HEK293 (cell line): ENCODE measurements at regions not wholly inside any gene's neighbourhood (a gene's known extent, or its start where the extent isn't known, plus 50 kb on each side); places are given as distances from the start of the nearest gene placed in this dataset.

Source experiments
- ZFP41 ChIP-seq: fragments of 450-650 bp; formaldehyde crosslinking; IDR thresholded peaks from 2 replicates; pipeline ENCODE4 v1.5.1; 2016; ENCODE audit warnings: missing biosample characterization, missing genetic modification characterization, borderline replicate concordance
- ZNF184 ChIP-seq: fragments of 450-650 bp; IDR thresholded peaks from 2 replicates; pipeline ENCODE4 v1.5.1; 2018; ENCODE audit warnings: missing biosample characterization, mild to moderate bottlenecking, missing genetic modification characterization
- ZNF23 ChIP-seq: fragments of 450-650 bp; formaldehyde crosslinking; IDR thresholded peaks from 2 replicates; pipeline ENCODE4 v1.5.1; 2016; ENCODE audit warnings: missing biosample characterization, missing genetic modification characterization, borderline replicate concordance
- ZNF791 ChIP-seq: fragments of 450-650 bp; formaldehyde crosslinking; IDR thresholded peaks from 2 replicates; pipeline ENCODE4 v1.5.1; 2016; ENCODE audit warnings: missing biosample characterization, missing genetic modification characterization
- TF ChIP-seq, protein P1 (sequence below): fragments of 450-650 bp; formaldehyde crosslinking; IDR thresholded peaks from 2 replicates; pipeline ENCODE4 v1.5.1; 2016; ENCODE audit warnings: missing biosample characterization, missing genetic modification characterization
- TF ChIP-seq, protein P2 (sequence below): fragments of 450-650 bp; formaldehyde crosslinking; IDR thresholded peaks from 2 replicates; pipeline ENCODE4 v1.5.1; 2016; ENCODE audit warnings: missing biosample characterization, missing genetic modification characterization
- TF ChIP-seq, protein P3 (sequence below): fragments of 450-650 bp; formaldehyde crosslinking; IDR thresholded peaks from 2 replicates; pipeline ENCODE4 v1.5.1; 2016; ENCODE audit warnings: missing biosample characterization, missing genetic modification characterization
- TF ChIP-seq, protein P4 (sequence below): fragments of 450-650 bp; formaldehyde crosslinking; IDR thresholded peaks from 2 replicates; pipeline ENCODE4 v1.5.1; 2016; ENCODE audit warnings: missing biosample characterization, missing genetic modification characterization, low read depth
- TF ChIP-seq, protein P5 (sequence below): fragments of 450-650 bp; formaldehyde crosslinking; IDR thresholded peaks from 2 replicates; pipeline ENCODE4 v1.5.1; 2016; ENCODE audit warnings: missing biosample characterization, missing genetic modification characterization

DNA sequence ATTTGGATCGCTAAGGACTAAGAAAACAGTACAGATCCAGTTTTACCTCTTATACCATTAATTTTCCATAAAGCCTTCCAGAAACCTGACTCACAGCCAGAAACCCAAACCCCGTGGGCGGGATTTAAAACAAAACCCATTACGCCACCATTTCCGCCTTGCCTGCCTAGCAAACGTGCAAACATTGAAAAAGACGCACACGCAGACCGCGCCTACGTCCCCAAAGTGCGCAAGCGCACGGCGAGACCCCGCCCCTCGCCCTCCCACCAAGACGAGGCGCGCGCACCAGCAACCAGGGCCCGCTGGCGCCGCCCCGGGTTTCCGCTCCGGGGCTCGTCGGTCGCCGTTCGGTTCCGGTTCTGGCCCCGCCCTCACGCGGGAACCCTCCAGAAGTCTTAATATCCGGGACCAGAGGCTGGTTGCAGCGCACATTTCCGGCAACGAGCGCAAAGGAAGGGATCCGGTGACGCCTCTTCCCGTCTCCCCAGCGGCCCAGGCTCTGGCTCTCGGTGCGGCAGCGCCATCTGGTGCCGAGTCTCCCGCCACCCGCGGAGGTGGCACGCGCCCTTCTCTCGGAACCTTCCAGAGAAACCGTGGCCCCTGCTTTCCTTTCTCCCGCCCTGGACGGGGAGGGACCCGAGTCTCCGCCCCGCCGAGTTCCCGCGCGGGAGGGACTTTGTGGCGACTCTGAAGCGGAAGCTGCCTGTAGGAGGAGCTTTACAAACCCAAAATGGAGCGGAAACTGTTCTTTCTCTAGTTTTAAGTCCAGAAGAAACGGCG, 256.9 kb upstream of the STARD13 start:
- TF ChIP-seq ZNF23 (tag by site-specific recombination) (no peak), ZNF791 (tag by site-specific recombination) (no peak), ZFP41 (tag by site-specific recombination) (no peak), ZNF184 (no peak)
- TF ChIP-seq, protein P1, sequence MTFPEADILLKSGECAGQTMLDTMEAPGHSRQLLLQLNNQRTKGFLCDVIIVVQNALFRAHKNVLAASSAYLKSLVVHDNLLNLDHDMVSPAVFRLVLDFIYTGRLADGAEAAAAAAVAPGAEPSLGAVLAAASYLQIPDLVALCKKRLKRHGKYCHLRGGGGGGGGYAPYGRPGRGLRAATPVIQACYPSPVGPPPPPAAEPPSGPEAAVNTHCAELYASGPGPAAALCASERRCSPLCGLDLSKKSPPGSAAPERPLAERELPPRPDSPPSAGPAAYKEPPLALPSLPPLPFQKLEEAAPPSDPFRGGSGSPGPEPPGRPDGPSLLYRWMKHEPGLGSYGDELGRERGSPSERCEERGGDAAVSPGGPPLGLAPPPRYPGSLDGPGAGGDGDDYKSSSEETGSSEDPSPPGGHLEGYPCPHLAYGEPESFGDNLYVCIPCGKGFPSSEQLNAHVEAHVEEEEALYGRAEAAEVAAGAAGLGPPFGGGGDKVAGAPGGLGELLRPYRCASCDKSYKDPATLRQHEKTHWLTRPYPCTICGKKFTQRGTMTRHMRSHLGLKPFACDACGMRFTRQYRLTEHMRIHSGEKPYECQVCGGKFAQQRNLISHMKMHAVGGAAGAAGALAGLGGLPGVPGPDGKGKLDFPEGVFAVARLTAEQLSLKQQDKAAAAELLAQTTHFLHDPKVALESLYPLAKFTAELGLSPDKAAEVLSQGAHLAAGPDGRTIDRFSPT, result peak; percentile 99
- TF ChIP-seq, protein P2, sequence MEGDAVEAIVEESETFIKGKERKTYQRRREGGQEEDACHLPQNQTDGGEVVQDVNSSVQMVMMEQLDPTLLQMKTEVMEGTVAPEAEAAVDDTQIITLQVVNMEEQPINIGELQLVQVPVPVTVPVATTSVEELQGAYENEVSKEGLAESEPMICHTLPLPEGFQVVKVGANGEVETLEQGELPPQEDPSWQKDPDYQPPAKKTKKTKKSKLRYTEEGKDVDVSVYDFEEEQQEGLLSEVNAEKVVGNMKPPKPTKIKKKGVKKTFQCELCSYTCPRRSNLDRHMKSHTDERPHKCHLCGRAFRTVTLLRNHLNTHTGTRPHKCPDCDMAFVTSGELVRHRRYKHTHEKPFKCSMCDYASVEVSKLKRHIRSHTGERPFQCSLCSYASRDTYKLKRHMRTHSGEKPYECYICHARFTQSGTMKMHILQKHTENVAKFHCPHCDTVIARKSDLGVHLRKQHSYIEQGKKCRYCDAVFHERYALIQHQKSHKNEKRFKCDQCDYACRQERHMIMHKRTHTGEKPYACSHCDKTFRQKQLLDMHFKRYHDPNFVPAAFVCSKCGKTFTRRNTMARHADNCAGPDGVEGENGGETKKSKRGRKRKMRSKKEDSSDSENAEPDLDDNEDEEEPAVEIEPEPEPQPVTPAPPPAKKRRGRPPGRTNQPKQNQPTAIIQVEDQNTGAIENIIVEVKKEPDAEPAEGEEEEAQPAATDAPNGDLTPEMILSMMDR (tag by site-specific recombination), result peak; percentile 99
- TF ChIP-seq, protein P3, sequence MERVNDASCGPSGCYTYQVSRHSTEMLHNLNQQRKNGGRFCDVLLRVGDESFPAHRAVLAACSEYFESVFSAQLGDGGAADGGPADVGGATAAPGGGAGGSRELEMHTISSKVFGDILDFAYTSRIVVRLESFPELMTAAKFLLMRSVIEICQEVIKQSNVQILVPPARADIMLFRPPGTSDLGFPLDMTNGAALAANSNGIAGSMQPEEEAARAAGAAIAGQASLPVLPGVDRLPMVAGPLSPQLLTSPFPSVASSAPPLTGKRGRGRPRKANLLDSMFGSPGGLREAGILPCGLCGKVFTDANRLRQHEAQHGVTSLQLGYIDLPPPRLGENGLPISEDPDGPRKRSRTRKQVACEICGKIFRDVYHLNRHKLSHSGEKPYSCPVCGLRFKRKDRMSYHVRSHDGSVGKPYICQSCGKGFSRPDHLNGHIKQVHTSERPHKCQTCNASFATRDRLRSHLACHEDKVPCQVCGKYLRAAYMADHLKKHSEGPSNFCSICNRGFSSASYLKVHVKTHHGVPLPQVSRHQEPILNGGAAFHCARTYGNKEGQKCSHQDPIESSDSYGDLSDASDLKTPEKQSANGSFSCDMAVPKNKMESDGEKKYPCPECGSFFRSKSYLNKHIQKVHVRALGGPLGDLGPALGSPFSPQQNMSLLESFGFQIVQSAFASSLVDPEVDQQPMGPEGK (tag by site-specific recombination), result peak; percentile 98
- TF ChIP-seq, protein P4, sequence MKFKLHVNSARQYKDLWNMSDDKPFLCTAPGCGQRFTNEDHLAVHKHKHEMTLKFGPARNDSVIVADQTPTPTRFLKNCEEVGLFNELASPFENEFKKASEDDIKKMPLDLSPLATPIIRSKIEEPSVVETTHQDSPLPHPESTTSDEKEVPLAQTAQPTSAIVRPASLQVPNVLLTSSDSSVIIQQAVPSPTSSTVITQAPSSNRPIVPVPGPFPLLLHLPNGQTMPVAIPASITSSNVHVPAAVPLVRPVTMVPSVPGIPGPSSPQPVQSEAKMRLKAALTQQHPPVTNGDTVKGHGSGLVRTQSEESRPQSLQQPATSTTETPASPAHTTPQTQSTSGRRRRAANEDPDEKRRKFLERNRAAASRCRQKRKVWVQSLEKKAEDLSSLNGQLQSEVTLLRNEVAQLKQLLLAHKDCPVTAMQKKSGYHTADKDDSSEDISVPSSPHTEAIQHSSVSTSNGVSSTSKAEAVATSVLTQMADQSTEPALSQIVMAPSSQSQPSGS, result no peak
- TF ChIP-seq, protein P5, sequence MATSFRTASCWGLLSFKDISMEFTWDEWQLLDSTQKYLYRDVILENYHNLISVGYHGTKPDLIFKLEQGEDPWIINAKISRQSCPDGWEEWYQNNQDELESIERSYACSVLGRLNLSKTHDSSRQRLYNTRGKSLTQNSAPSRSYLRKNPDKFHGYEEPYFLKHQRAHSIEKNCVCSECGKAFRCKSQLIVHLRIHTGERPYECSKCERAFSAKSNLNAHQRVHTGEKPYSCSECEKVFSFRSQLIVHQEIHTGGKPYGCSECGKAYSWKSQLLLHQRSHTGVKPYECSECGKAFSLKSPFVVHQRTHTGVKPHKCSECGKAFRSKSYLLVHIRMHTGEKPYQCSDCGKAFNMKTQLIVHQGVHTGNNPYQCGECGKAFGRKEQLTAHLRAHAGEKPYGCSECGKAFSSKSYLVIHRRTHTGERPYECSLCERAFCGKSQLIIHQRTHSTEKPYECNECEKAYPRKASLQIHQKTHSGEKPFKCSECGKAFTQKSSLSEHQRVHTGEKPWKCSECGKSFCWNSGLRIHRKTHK (tag by site-specific recombination), result no peak
